ENCODE measurements at regions not wholly inside any gene's neighbourhood (a gene's known extent, or its start where the extent isn't known, plus 50 kb on each side); places are given as distances from the start of the nearest gene placed in this dataset.
"Not testable (repeated sequence)": the region's sequence is repeated elsewhere in the genome, so short reads cannot be mapped to it uniquely, and the experiment has no call there.

GRCh38 chr6:82111114-82111513 lies 136.4 kb downstream of the IBTK start:
- Histone ChIP-seq H3K9me3 (replicated peaks in 1 of 3) (no peaks in the 10 kb centered on the region), H3K36me3 (replicated peaks in 1 of 2) (no peaks in the 10 kb centered on the region), H3K27me3 (no peaks in the 10 kb centered on the region), H3K4me1 (replicated peaks in 1 of 2) (no peaks in the 10 kb centered on the region), H3K4me3 (no peak overlapping the region), H3K27ac (no peak overlapping the region)
- no peak for DNase-seq
- TF ChIP-seq POLR2A (IDR thresholded peaks at IDR 0.05) = no peak
- intact Hi-C loops (cut with DNase I) = no loop called here

- DNase-seq; H3K27me3 ChIP-seq; H3K36me3 ChIP-seq (replicated peaks in 1 of 2); H3K4me1 ChIP-seq (replicated peaks in 1 of 2); H3K9me3 ChIP-seq (replicated peaks in 1 of 3); H3K4me3 ChIP-seq; H3K27ac ChIP-seq; intact Hi-C loops (cut with DNase I): not testable (repeated sequence)
- 85 to 92% (median 86%) methylated on average over 3 of the region's 3 CpGs for WGBS, 4 donors
Measured at GRCh38 chr6:82103171-82103570, 144.4 kb downstream of the IBTK start.

- H3K27me3 ChIP-seq = not testable (repeated sequence)
Measured at GRCh38 chr6:82101374-82102114, 146.0 kb downstream of the IBTK start.

GRCh38 chr6:82100763-82101162 lies 146.8 kb downstream of the IBTK start:
- H3K4me1 ChIP-seq (replicated peaks in 1 of 2); intact Hi-C loops (cut with DNase I): not testable (repeated sequence)
- 85 to 91% (median 88%) methylated on average over 1 of the region's 1 CpG for WGBS, 4 donors

More at GRCh38 chr6:82101374-82102114, 146.0 kb downstream of the IBTK start:
- H3K4me3 ChIP-seq; H3K36me3 ChIP-seq (replicated peaks in 1 of 2); H3K4me1 ChIP-seq (replicated peaks in 1 of 2); H3K9me3 ChIP-seq (replicated peaks in 1 of 3); H3K27ac ChIP-seq; intact Hi-C loops (cut with DNase I); DNase-seq: not testable (repeated sequence)
- WGBS, 4 donors = 66 to 87% (median 75%) methylated on average over 14 to 23 of the region's 23 CpGs

GRCh38 chr6:82097676-82098075 lies 149.9 kb downstream of the IBTK start:
- WGBS, 4 donors = 72 to 78% (median 74%) methylated on average over 2 of the region's 2 CpGs
- Histone ChIP-seq H3K4me3 (no peak overlapping the region), H3K9me3 (replicated peaks in 1 of 3) (no peaks in the 10 kb centered on the region), H3K4me1 (replicated peaks in 1 of 2) (no peaks in the 10 kb centered on the region), H3K27ac (no peak overlapping the region), H3K36me3 (replicated peaks in 1 of 2) (no peaks in the 10 kb centered on the region), H3K27me3 (no peaks in the 10 kb centered on the region)
- intact Hi-C loops (cut with DNase I) = no loop called here
- TF ChIP-seq POLR2A (IDR thresholded peaks at IDR 0.05) (no peak), CTCF (IDR thresholded peaks at IDR 0.05) (no peak)
- no peak for DNase-seq

More at GRCh38 chr6:82100763-82101162, 146.8 kb downstream of the IBTK start:
- not testable (repeated sequence) for DNase-seq; H3K4me3 ChIP-seq; H3K27me3 ChIP-seq; H3K9me3 ChIP-seq (replicated peaks in 1 of 3); H3K27ac ChIP-seq; H3K36me3 ChIP-seq (replicated peaks in 1 of 2)

GRCh38 chr6:82095091-82095490 lies 152.5 kb downstream of the IBTK start:
- no peak for TF ChIP-seq CTCF (IDR thresholded peaks at IDR 0.05)
- TF ChIP-seq POLR2A (IDR thresholded peaks at IDR 0.05) = no peak
- Histone ChIP-seq H3K27me3 (no peaks in the 10 kb centered on the region), H3K4me3 (no peak overlapping the region), H3K27ac (no peak overlapping the region), H3K36me3 (replicated peaks in 1 of 2) (no peaks in the 10 kb centered on the region), H3K4me1 (replicated peaks in 1 of 2) (no peaks in the 10 kb centered on the region), H3K9me3 (replicated peaks in 1 of 3) (no peaks in the 10 kb centered on the region)
- intact Hi-C loops (cut with DNase I) = no loop called here
- no peak for DNase-seq
- WGBS, 4 donors = 54 to 68% (median 57%) methylated on average over 5 of the region's 5 CpGs
